HepG2 (cell line): ENCODE measurements at regions not wholly inside any gene's neighbourhood (a gene's known extent, or its start where the extent isn't known, plus 50 kb on each side); places are given as distances from the start of the nearest gene placed in this dataset.

Source experiments
- ATAC-seq: fragments of 200-7000 bp; cut with Tn5 transposase; 3 replicates; pipeline ENCODE4 v1.9.1; 2020; ENCODE audit warnings: mild to moderate bottlenecking, moderate library complexity
- BruUV-seq: library from RNA; stranded (reverse); fragments of 400-500 nt; replicated peaks from 2 replicates; lab custom pipeline; 2021; lab: Mats Ljungman, UMichigan
- CTCF ChIA-PET: fragments of 300-600 bp; formaldehyde crosslinking; extraction: SDS; loops from one replicate; lab custom pipeline; 2021; ENCODE audit warnings: low total read pairs, inconsistent platforms, low intra/inter-chr PET ratio; lab: Yijun Ruan, JAX
- POLR2A ChIA-PET: fragments of 350-600 bp; sonication (Branson Sonifier 250); formaldehyde crosslinking; loops from one replicate; lab custom pipeline; 2020; ENCODE audit warnings: antibody characterized with exemption, inconsistent platforms; lab: Yijun Ruan, JAX
- DNase-seq: peaks from one replicate; pipeline ENCODE4 v3.0.0-alpha.2; 2015; ENCODE audit warnings: low spot score
- FAIRE-seq: peaks from 3 replicates; lab custom pipeline; 2011; peaks lifted over from hg19 to GRCh38; lab: Jason Lieb, UNC
- H2AFZ ChIP-seq: one replicate; pipeline ENCODE4 v1.6.1; 2011; ENCODE audit warnings: low read length, inconsistent platforms
- H3K27ac ChIP-seq: fragments of 300-600 bp; 3 replicates; pipeline ENCODE4 v1.8.0; 2011; ENCODE audit warnings: mixed run types, mild to moderate bottlenecking, mixed read lengths, low read length, inconsistent platforms; ENCODE audit not compliant: insufficient read depth; ENCODE audit errors: extremely low read length
- H3K27me3 ChIP-seq, 2 experiments: fragments of 200-600 bp in 1 of 2; 2 replicates in 1 of 2; 3 replicates in 1 of 2; pipeline versions ENCODE4 v1.6.0 to v1.8.0; 2011; ENCODE audit warnings: low read length in 2 of 2, mild to moderate bottlenecking in 2 of 2, moderate library complexity in 2 of 2, inconsistent platforms in 1 of 2; ENCODE audit not compliant: insufficient read depth in 2 of 2, control insufficient read depth in 1 of 2
- H3K36me3 ChIP-seq, 2 experiments: fragments of 200-600 bp in 1 of 2; replicated peaks in 1 of 2; 2 replicates in 1 of 2; 3 replicates in 1 of 2; pipeline versions ENCODE4 v1.5.1 to v1.8.0; 2011; ENCODE audit warnings: low read length in 2 of 2, inconsistent platforms in 1 of 2; ENCODE audit not compliant: insufficient read depth in 2 of 2, control insufficient read depth in 1 of 2
- H3K4me1 ChIP-seq: 2 replicates; pipeline ENCODE4 v1.5.1; 2012; ENCODE audit warnings: low read length, inconsistent platforms; ENCODE audit not compliant: insufficient read depth
- H3K4me2 ChIP-seq: 2 replicates; pipeline ENCODE4 v1.6.0; 2011; ENCODE audit warnings: low read depth, low read length, inconsistent platforms
- H3K4me3 ChIP-seq, 3 experiments: fragments of 200-600 bp in 1 of 3; sonication (generic), shearing (Covaris generic) in 1 of 3; replicated peaks in 1 of 3; 2 replicates each; pipeline ENCODE4 v1.5.1; 2011 to 2016; ENCODE audit warnings: low read length in 3 of 3, inconsistent platforms in 2 of 3, low read depth in 2 of 3, mild to moderate bottlenecking in 2 of 3, control low read depth in 1 of 3, mixed read lengths in 1 of 3; ENCODE audit not compliant: insufficient read depth in 1 of 3
- H3K79me2 ChIP-seq: one replicate; pipeline ENCODE4 v1.6.1; 2011; ENCODE audit warnings: low read length, inconsistent platforms; ENCODE audit not compliant: insufficient read depth
- H3K9ac ChIP-seq: 2 replicates; pipeline ENCODE4 v1.6.0; 2011; ENCODE audit warnings: mild to moderate bottlenecking, low read depth, low read length, inconsistent platforms; ENCODE audit not compliant: insufficient read depth
- H3K9me3 ChIP-seq: 2 replicates; pipeline ENCODE4 v1.5.1; 2012; ENCODE audit warnings: mild to moderate bottlenecking, low read length
- H4K20me1 ChIP-seq: 2 replicates; pipeline ENCODE4 v1.6.0; 2011; ENCODE audit warnings: inconsistent platforms, mild to moderate bottlenecking, low read length, moderate library complexity; ENCODE audit not compliant: insufficient read depth
- ATF7 ChIP-seq, 2 experiments: fragments of 450-650 bp in 1 of 2; sonication (generic) in 1 of 2; formaldehyde crosslinking in 1 of 2; IDR thresholded peaks; 2 replicates each; pipeline versions ENCODE4 v1.4.0 to v1.6.1; 2016 to 2020; ENCODE audit warnings: antibody characterized with exemption in 1 of 2, mild to moderate bottlenecking in 1 of 2, missing genetic modification reagents in 1 of 2
- CREB1 ChIP-seq, 2 experiments: fragments of 450-650 bp in 1 of 2; IDR thresholded peaks; 2 replicates each; pipeline ENCODE4 v1.6.1; 2016 to 2017; ENCODE audit warnings: control low read depth in 1 of 2, mild to moderate bottlenecking in 1 of 2, missing compliant biosample characterization in 1 of 2, missing genetic modification characterization in 1 of 2
- JUND ChIP-seq: sonication (generic); formaldehyde crosslinking; IDR thresholded peaks from 2 replicates; pipeline ENCODE4 v1.8.0; 2022; ENCODE audit warnings: mild to moderate bottlenecking, missing genetic modification reagents
- KIAA2018 ChIP-seq: sonication (generic); formaldehyde crosslinking; IDR thresholded peaks from 2 replicates; pipeline ENCODE4 v1.5.0; 2020; ENCODE audit warnings: mild to moderate bottlenecking, missing genetic modification reagents, borderline replicate concordance
- PRDM15 ChIP-seq: sonication (generic); formaldehyde crosslinking; IDR thresholded peaks from 2 replicates; pipeline ENCODE4 v1.4.0; 2020; ENCODE audit warnings: missing genetic modification reagents
- ZNF124 ChIP-seq: sonication (generic); formaldehyde crosslinking; IDR thresholded peaks from 2 replicates; pipeline ENCODE4 v1.4.0; 2020; ENCODE audit warnings: missing genetic modification reagents
- ZNF282 ChIP-seq: fragments of 450-650 bp; IDR thresholded peaks from 2 replicates; pipeline ENCODE4 v1.6.1; 2018; ENCODE audit not compliant: partially characterized antibody
- in situ Hi-C: cut with HindIII; loops from 2 replicates; pipeline ENCODE4 v1.10.0; 2017; ENCODE audit warnings: low pct_unique_long_range_greater_than_20kb; ENCODE audit not compliant: extremely low pct_ligation_motif_present
- intact Hi-C: fragments of 100-400 bp; cut with micrococcal nuclease; formaldehyde crosslinking; loops from one replicate; pipeline ENCODE4 v1.10.0; 2022; ENCODE audit not compliant: unreplicated experiment

DNA sequence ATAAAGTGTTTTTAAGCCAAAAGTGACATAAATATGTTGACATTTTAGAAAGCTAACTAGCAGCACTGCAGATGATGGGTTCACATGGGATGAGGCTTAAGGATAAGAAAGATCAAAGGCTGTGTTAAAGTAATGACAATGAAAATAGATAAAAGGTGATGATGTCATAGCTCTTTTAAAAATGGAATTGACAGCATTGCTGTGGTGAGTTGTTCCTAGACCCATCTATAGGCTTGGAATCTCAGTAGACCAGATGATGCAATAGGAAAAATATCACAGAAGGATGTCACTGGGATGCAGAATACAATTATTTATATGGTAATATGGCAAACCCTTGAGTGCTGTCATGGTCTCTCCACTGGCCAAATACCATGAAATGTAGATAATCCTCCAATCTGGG lies 286.0 kb downstream of the PLA2G4A start:
- Histone ChIP-seq H2AFZ (no peak overlapping the region), H4K20me1 (no peaks in the 10 kb centered on the region), H3K27ac (no peak overlapping the region), H3K4me1 (no peaks in the 10 kb centered on the region), H3K9me3 (peaks cover 7% of the 10 kb centered on the region), H3K9ac (no peak overlapping the region), H3K4me2 (no peak overlapping the region), H3K4me3 (no peak overlapping the region), H3K27me3 (no peaks in the 10 kb centered on the region), H3K36me3 (no peaks in the 10 kb centered on the region), H3K79me2 (no peaks in the 10 kb centered on the region)
- ChIA-PET POLR2A (no interaction called here), CTCF (no interaction called here)
- DNase-seq: no peak
- TF ChIP-seq ATF7 (IDR thresholded peaks at IDR 0.05) (peak; percentile 84), ATF7 (CRISPR knock-in tag; IDR thresholded peaks at IDR 0.05) (no peak), CREB1 (IDR thresholded peaks at IDR 0.05) (peak; percentile 65), CREB1 (CRISPR knock-in tag; IDR thresholded peaks at IDR 0.05) (no peak), PRDM15 (no peak)
- intact Hi-C loops (no loop called here), in situ Hi-C loops (no loop called here)
- ATAC-seq: no peak
- FAIRE-seq: no peak
- BruUV-seq: no TSS peak

DNA sequence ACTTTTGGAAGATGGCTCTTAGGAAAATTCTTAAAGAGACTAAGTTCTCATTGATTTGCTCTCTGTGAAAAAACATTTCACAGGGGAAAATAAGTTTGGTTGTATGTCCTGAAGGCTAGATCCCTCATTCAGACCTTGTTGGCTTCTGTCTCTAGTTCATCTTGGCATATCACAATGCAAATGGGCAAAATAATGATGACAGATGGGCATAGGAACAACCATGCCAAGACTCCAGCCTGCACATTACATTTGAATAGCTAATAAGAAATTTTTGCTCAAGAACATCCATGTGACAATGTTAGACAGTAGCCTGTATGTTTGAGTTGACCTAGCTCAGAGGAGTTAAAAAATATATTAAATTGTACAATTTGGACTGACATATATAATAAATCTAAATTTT lies 292.9 kb downstream of the PLA2G4A start:
- H3K36me3 ChIP-seq: no peaks in the 10 kb centered on the region
- in situ Hi-C loops (no loop called here), intact Hi-C loops (no loop called here)
- no peak for DNase-seq
- H3K4me3 ChIP-seq: no peak overlapping the region
- CTCF ChIA-PET: no interaction called here
- no peaks in the 10 kb centered on the region for H4K20me1 ChIP-seq
- no peak for FAIRE-seq
- no peak overlapping the region for H3K9ac ChIP-seq
- no TSS peak for BruUV-seq
- no peaks in the 10 kb centered on the region for H3K79me2 ChIP-seq
- no peaks in the 10 kb centered on the region for H3K4me1 ChIP-seq
- H2AFZ ChIP-seq: no peak overlapping the region
- ATAC-seq: no peak
- H3K4me2 ChIP-seq: no peak overlapping the region
- no peaks in the 10 kb centered on the region for H3K27me3 ChIP-seq
- peaks cover 22% of the 10 kb centered on the region for H3K9me3 ChIP-seq
- H3K27ac ChIP-seq: no peak overlapping the region
- POLR2A ChIA-PET: no interaction called here
- TF ChIP-seq KIAA2018 (CRISPR knock-in tag) (no peak), ZNF282 (no peak), JUND (CRISPR knock-in tag) (no peak), ZNF124 (CRISPR knock-in tag) (no peak)
